Gastroesophageal sphincter (tissue), 4 donors: ENCODE measurements at regions not wholly inside any gene's neighbourhood (a gene's known extent, or its start where the extent isn't known, plus 50 kb on each side); places are given as distances from the start of the nearest gene placed in this dataset.

Experiments used
- ATAC-seq: fragments of 150-250 bp; one replicate; pipeline ENCODE4 v1.9.1; 2016; ENCODE audit warnings: mild to moderate bottlenecking, moderate library complexity
- H3K27ac ChIP-seq, 4 donors: fragments of 200-600 bp; sonication (generic) in 3 of 4; 1 replicate in 3 of 4; 2 replicates in 1 of 4; pipeline ENCODE4 v1.5.1; 2016 to 2019
- H3K27me3 ChIP-seq: fragments of 200-600 bp; sonication (generic); one replicate; pipeline ENCODE4 v1.5.1; 2019
- H3K36me3 ChIP-seq, 2 donors: fragments of 200-600 bp; sonication (generic); one replicate each; pipeline ENCODE4 v1.5.1; 2019; ENCODE audit warnings: control low read depth in 1 of 2
- H3K4me1 ChIP-seq, 3 donors: fragments of 200-600 bp; sonication (generic); 1 replicate in 2 of 3; 2 replicates in 1 of 3; pipeline ENCODE4 v1.5.1; 2016 to 2019; ENCODE audit warnings: control low read depth in 2 of 3
- H3K4me3 ChIP-seq, 2 donors: fragments of 200-600 bp; sonication (generic); one replicate each; pipeline ENCODE4 v1.5.1; 2019; ENCODE audit warnings: mild to moderate bottlenecking in 1 of 2, moderate library complexity in 1 of 2
- H3K9me3 ChIP-seq, 3 donors: fragments of 200-600 bp; sonication (generic); one replicate each; pipeline ENCODE4 v1.5.1; 2017 to 2019; ENCODE audit warnings: control low read depth in 2 of 3
- CTCF ChIP-seq, 4 experiments: fragments of 200-600 bp in 2 of 4; fragments of 450-650 bp in 2 of 4; sonication (generic) in 1 of 4; IDR thresholded peaks; one replicate each; pipeline ENCODE4 v1.5.1; 2017 to 2019; ENCODE audit warnings: antibody characterized with exemption in 4 of 4, mild to moderate bottlenecking in 2 of 4, moderate library complexity in 2 of 4
- EP300 ChIP-seq: sonication (generic); formaldehyde crosslinking; IDR thresholded peaks from one replicate; pipeline ENCODE4 v1.6.1; 2017; ENCODE audit warnings: antibody characterized with exemption, mild to moderate bottlenecking
- POLR2A ChIP-seq, 2 donors: fragments of 450-650 bp; IDR thresholded peaks; one replicate each; pipeline ENCODE4 v1.6.1; 2017; ENCODE audit warnings: antibody characterized with exemption in 2 of 2, mild to moderate bottlenecking in 2 of 2, moderate library complexity in 1 of 2
- POLR2AphosphoS5 ChIP-seq: sonication (generic); formaldehyde crosslinking; IDR thresholded peaks from one replicate; pipeline ENCODE4 v1.6.1; 2017; ENCODE audit warnings: antibody characterized with exemption
- WGBS, 2 donors: methylation state at CpG; one replicate each; pipeline ENCODE4 v1.1.5; 2018; ENCODE audit warnings: low coverage in 1 of 2; 5-methylcytosine and 5-hydroxymethylcytosine counted together

- H3K9me3 ChIP-seq, result no peaks in the 10 kb centered on the region
- H3K27ac ChIP-seq, result peak overlapping the region in 3 of 4 donors; percentile 73 to 86 (median 83)
- no peaks in the 10 kb centered on the region for H3K36me3 ChIP-seq
- peaks cover 17 to 96% (median 43%) of the 10 kb centered on the region in 3 donors for H3K4me1 ChIP-seq
- no peaks in the 10 kb centered on the region for H3K27me3 ChIP-seq
- 74 to 92% methylated on average over 4 to 8 of the region's 8 CpGs for WGBS, 2 donors
- no peak overlapping the region for H3K4me3 ChIP-seq
- no peak for ATAC-seq
- no peak for TF ChIP-seq EP300
- TF ChIP-seq CTCF (IDR thresholded peaks at IDR 0.05), result no peak
- no peak for TF ChIP-seq POLR2AphosphoS5
- no peak for TF ChIP-seq POLR2A (IDR thresholded peaks at IDR 0.05)
Observed at GRCh38 chr3:194275291-194275690, 75.8 kb downstream of the CPN2 start.

- Histone ChIP-seq H3K27ac (peak overlapping the region; percentile 15 to 86 (median 78)), H3K27me3 (no peaks in the 10 kb centered on the region), H3K36me3 (no peaks in the 10 kb centered on the region), H3K4me3 (no peak overlapping the region), H3K9me3 (no peaks in the 10 kb centered on the region), H3K4me1 (peaks cover 17 to 95% (median 38%) of the 10 kb centered on the region in 3 donors)
- ATAC-seq, result no peak
- WGBS, 2 donors, result 27% methylated on average over 6 of the region's 8 CpGs; no CpG with 5 or more reads in 1 of the 2 donors
- TF ChIP-seq POLR2A (IDR thresholded peaks at IDR 0.05) (no peak), POLR2AphosphoS5 (no peak), EP300 (no peak), CTCF (IDR thresholded peaks at IDR 0.05) (no peak)
Observed at GRCh38 chr3:194275721-194276120, 75.4 kb downstream of the CPN2 start.

GRCh38 chr3:194276768-194277103, 74.4 kb downstream of the CPN2 start:
- no peaks in the 10 kb centered on the region for H3K36me3 ChIP-seq
- H3K27me3 ChIP-seq, result no peaks in the 10 kb centered on the region
- no peak for ATAC-seq
- H3K9me3 ChIP-seq, result no peaks in the 10 kb centered on the region
- peak overlapping the region; percentile 67 to 86 (median 82) for H3K27ac ChIP-seq
- TF ChIP-seq POLR2A (IDR thresholded peaks at IDR 0.05) (no peak), CTCF (IDR thresholded peaks at IDR 0.05) (no peak), EP300 (no peak), POLR2AphosphoS5 (no peak)
- WGBS, 2 donors, result 86% methylated on average over 1 of the region's 4 CpGs; no CpG with 5 or more reads in 1 of the 2 donors
- no peak overlapping the region for H3K4me3 ChIP-seq
- peaks cover 17 to 89% (median 28%) of the 10 kb centered on the region in 3 donors for H3K4me1 ChIP-seq

GRCh38 chr3:194277104-194277785, 73.9 kb downstream of the CPN2 start:
- Histone ChIP-seq H3K4me1 (peaks cover 17 to 85% (median 28%) of the 10 kb centered on the region in 3 donors), H3K4me3 (no peak overlapping the region), H3K36me3 (no peaks in the 10 kb centered on the region), H3K27ac (peak overlapping the region; percentile 67 to 86 (median 82)), H3K9me3 (no peaks in the 10 kb centered on the region), H3K27me3 (no peaks in the 10 kb centered on the region)
- peak; percentile 61 for ATAC-seq
- TF ChIP-seq CTCF (IDR thresholded peaks at IDR 0.05), result no peak
- peak; percentile 53 for TF ChIP-seq POLR2AphosphoS5
- no peak for TF ChIP-seq EP300
- TF ChIP-seq POLR2A (IDR thresholded peaks at IDR 0.05), result no peak
- 47% methylated on average over 9 of the region's 16 CpGs; no CpG with 5 or more reads in 1 of the 2 donors for WGBS, 2 donors

- no peak for TF ChIP-seq EP300
- TF ChIP-seq POLR2AphosphoS5, result peak; percentile 51
- TF ChIP-seq CTCF (IDR thresholded peaks at IDR 0.05), result no peak
- no peak for TF ChIP-seq POLR2A (IDR thresholded peaks at IDR 0.05)
- Histone ChIP-seq H3K27me3 (no peaks in the 10 kb centered on the region), H3K27ac (peak overlapping the region; percentile 67 to 86 (median 82)), H3K4me1 (peaks cover 17 to 85% (median 28%) of the 10 kb centered on the region in 3 donors), H3K4me3 (no peak overlapping the region), H3K36me3 (no peaks in the 10 kb centered on the region), H3K9me3 (no peaks in the 10 kb centered on the region)
- peak; percentile 68 for ATAC-seq
- WGBS, 2 donors, result 0 to 5% methylated on average over 3 to 4 of the region's 6 CpGs
Observed at GRCh38 chr3:194277786-194278130, 73.4 kb downstream of the CPN2 start.
